ENCODE measurements at regions not wholly inside any gene's neighbourhood (a gene's known extent, or its start where the extent isn't known, plus 50 kb on each side); places are given as distances from the start of the nearest gene placed in this dataset.
"Not testable (repeated sequence)": the region's sequence is repeated elsewhere in the genome, so short reads cannot be mapped to it uniquely, and the experiment has no call there.

DNA sequence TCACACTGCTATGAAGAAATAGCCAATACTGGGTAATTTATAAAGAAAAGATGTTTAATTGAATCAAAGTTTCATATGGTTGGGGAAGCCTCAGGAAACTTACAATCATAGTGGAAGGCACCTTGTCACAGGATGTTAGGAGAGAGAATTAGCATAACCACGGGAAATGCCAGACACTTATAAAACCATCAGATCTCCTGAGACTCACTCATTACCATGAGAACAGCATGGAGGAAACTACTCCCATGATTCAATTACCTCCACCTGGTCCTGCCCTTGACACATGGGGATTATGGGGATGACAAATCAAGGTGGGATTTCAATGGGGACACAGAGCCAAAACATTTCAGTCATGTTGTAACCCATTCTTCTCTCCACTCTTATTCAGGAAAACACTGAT lies 472.9 kb upstream of the FSIP2 start:
- DNase-seq (ENCODE audit: low spot score), result no peak

GRCh38 chr2:185268651-185269050 lies 470.0 kb upstream of the FSIP2 start:
- no peak for DNase-seq (ENCODE audit: low spot score)

- DNase-seq (ENCODE audit: low spot score), result no peak
Measured at GRCh38 chr2:185274718-185275484, 463.7 kb upstream of the FSIP2 start.

GRCh38 chr2:185275979-185276378 lies 462.6 kb upstream of the FSIP2 start:
- DNase-seq (ENCODE audit: low spot score), result not testable (repeated sequence)

DNA sequence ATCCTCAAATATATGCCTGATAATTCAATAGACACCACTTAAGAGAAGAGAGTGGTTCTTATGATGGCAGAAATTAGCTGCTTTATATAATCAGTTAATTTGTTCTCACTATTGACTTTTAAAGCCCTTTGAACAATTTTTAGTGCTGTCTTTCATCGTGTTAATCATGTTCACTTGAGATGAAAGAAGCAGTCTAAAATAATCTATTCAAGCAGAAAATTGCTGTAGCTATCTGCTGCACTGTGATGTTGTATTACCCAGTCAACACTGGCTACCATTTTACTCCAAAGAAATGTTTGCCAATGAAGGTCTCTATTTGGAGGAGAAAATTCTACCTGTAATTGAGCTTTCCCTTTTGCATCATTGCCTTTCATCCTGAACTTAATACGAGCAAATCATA lies 459.8 kb upstream of the FSIP2 start:
- no peak for DNase-seq (ENCODE audit: low spot score)

GRCh38 chr2:185279999-185280398 lies 458.6 kb upstream of the FSIP2 start:
- peak; percentile 31 for DNase-seq (ENCODE audit: low spot score)

- DNase-seq (ENCODE audit: low spot score), result no peak
Measured at GRCh38 chr2:185284696-185285095, 453.9 kb upstream of the FSIP2 start.

DNA sequence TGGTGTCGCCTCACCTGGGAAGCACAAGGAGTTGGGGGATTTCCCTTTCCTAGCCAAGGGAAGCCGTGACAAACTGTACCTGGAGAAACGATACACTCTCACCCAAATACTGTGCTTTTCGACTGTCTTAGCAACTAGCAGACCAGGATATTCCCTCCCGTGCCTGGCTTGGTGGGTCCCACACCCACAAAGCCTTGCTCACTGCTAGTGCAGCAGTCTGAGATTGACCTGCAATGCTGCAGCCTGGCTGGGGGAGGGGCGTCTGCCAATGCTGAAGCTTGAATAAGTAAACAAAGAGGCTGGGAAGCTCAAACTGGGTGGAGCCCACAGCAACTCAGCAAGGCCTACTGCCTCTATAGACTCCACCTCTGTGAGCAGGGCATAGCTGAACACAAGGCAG lies 448.6 kb upstream of the FSIP2 start:
- not testable (repeated sequence) for DNase-seq (ENCODE audit: low spot score)

GRCh38 chr2:185291035-185291647 lies 447.5 kb upstream of the FSIP2 start:
- peak; percentile 66 for DNase-seq (ENCODE audit: low spot score)

GRCh38 chr2:185299867-185300266 lies 438.7 kb upstream of the FSIP2 start:
- DNase-seq (ENCODE audit: low spot score), result no peak

- DNase-seq (ENCODE audit: low spot score), result no peak
Measured at GRCh38 chr2:185306119-185306518, 432.5 kb upstream of the FSIP2 start.

GRCh38 chr2:185316383-185316782 lies 422.2 kb upstream of the FSIP2 start:
- DNase-seq (ENCODE audit: low spot score), result no peak

- no peak for DNase-seq (ENCODE audit: low spot score)
Measured at GRCh38 chr2:185318271-185318724, 420.3 kb upstream of the FSIP2 start.

GRCh38 chr2:185335879-185336278 lies 402.7 kb upstream of the FSIP2 start:
- no peak for DNase-seq (ENCODE audit: low spot score)

- DNase-seq (ENCODE audit: low spot score), result no peak
Measured at GRCh38 chr2:185337033-185337432, 401.6 kb upstream of the FSIP2 start.

- DNase-seq (ENCODE audit: low spot score), result peak; percentile 12
Measured at GRCh38 chr2:185338104-185338503, 400.5 kb upstream of the FSIP2 start.

DNA sequence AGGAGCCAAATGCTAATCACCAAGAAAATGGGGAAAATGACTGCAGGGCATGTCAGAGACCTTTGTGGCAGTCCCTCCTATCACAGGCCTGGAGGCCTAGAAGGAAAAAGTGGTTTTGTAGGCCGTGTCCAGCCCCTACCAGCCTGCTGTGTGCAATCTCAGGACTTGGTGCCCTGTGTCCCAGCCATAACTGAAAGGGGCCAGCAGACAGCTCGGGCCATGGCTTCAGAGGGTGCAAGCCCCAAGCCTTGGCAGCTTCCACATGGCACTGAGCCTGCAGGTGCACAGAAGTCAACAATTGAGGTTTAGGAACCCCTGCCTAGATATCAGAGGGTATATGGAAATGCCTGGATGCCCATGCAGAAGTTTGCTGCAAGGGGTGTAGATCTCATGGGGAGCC lies 391.2 kb upstream of the FSIP2 start:
- DNase-seq (ENCODE audit: low spot score), result no peak

DNA sequence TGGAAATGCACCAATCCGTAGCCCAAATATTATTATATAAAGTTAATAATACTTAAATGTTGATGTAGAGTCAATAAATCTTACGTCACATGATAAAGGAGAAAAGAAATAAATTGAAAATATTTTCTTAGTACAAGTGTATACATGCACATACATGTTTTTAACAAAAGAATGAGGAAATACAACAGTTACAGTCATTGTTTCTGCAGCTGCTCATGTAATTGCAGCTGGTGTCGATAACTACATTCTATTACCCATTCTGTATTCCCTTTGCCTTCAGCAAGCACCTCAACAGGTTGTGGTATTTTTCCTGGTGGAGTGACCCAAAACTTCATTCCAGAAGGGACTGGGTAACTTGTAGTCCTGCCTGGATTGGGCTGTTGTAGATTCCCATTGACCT lies 377.8 kb upstream of the FSIP2 start:
- DNase-seq (ENCODE audit: low spot score), result no peak

DNA sequence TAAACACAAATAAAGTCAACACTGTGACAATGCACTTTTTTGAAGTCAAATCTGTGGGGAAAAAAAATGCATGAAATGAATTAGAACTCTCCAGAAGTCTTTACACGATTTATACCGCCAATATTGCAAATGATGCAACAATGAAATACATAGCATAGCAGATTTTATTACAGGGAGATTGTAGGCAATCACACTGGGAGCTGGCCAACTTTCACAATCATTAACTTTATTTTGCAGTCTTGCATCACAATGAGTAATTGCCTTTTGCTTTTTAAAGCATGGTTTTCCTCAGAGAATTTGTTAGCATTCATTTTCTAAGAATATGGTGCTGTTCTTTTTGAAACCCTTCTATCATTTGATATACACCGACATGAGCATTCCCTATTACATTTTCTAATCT lies 366.4 kb upstream of the FSIP2 start:
- peak; percentile 47 for DNase-seq (ENCODE audit: low spot score)

DNA sequence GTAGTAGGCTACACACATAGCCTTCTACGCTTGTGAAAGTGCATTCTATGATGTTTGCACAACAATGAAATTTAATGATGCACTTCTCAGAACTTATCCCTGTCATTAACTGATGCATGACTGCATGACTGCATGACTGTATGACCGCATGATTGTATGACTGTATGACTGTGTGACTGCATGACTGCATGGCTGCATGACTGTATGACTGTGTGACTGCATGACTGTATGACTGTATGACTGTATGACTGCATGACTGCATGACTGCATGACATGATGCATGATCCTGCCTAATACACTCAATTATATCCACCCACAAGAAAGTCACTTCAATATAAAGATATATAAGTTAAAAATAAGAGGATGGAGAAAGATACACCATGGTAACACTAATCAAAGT lies 365.4 kb upstream of the FSIP2 start:
- DNase-seq (ENCODE audit: low spot score), result peak; percentile 38

DNA sequence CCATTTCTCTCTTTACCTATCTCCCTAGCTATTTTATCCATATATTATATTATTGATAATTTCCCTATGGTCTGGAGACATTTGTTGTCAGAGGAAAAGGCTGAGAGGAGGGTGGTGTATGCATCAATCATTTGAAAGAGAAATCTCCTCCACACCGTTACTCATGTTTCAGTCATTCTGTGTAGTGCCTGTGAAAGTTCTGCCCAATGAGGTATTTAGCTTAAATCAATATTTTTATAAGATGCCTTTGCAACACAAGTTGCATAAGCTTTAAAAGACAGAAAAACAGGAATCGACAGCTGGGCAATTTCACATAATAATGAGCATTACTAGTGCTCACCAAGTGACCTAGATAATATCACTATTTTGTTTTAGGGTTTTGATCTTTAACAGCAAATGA lies 363.7 kb upstream of the FSIP2 start:
- peak; percentile 17 for DNase-seq (ENCODE audit: low spot score)

GRCh38 chr2:185375731-185376130 lies 362.9 kb upstream of the FSIP2 start:
- DNase-seq (ENCODE audit: low spot score), result no peak

GRCh38 chr2:185381631-185382030 lies 357.0 kb upstream of the FSIP2 start:
- no peak for DNase-seq (ENCODE audit: low spot score)
